A673 (cell line): ENCODE measurements at regions not wholly inside any gene's neighbourhood (a gene's known extent, or its start where the extent isn't known, plus 50 kb on each side); places are given as distances from the start of the nearest gene placed in this dataset.

Source experiments
- CTCF ChIP-seq: fragments of 300-800, 200-600 bp; sonication (generic); conservative IDR thresholded peaks from 2 replicates; pipeline ENCODE4 v1.5.1; 2017; ENCODE audit warnings: low read depth, mild to moderate bottlenecking, antibody characterized with exemption, low read length, moderate library complexity, mixed read lengths
- EZH2 ChIP-seq: fragments of 200-600 bp; sonication (generic); IDR thresholded peaks from 2 replicates; pipeline ENCODE4 v1.6.1; 2017; ENCODE audit warnings: borderline replicate concordance, low read depth, mild to moderate bottlenecking, mixed read lengths, antibody characterized with exemption, low read length; ENCODE audit not compliant: poor library complexity, severe bottlenecking

GRCh38 chr16:66095676-66096075 lies 270.8 kb upstream of the CDH5 start:
- peak; percentile 42; the same call in 1 of the 2 replicates for TF ChIP-seq CTCF
- no peak for TF ChIP-seq EZH2
